Mesendoderm (in vitro differentiated cells): ENCODE measurements at regions not wholly inside any gene's neighbourhood (a gene's known extent, or its start where the extent isn't known, plus 50 kb on each side); places are given as distances from the start of the nearest gene placed in this dataset.

Experiments used
- DNase-seq: peaks from one replicate; pipeline ENCODE4 v3.0.0; 2013
- H2AK5ac ChIP-seq: 2 replicates; pipeline ENCODE4 v1.6.1; 2013; ENCODE audit warnings: low read length, inconsistent platforms
- H2BK120ac ChIP-seq: 2 replicates; pipeline ENCODE4 v1.6.1; 2013; ENCODE audit warnings: low read depth, mild to moderate bottlenecking, low read length, moderate library complexity, mixed read lengths
- H2BK15ac ChIP-seq: replicated peaks from 2 replicates; pipeline ENCODE4 v1.6.1; 2013; ENCODE audit warnings: low read depth, mild to moderate bottlenecking, moderate library complexity
- H2BK5ac ChIP-seq: 2 replicates; pipeline ENCODE4 v1.6.1; 2013; ENCODE audit warnings: low read length, inconsistent platforms
- H3K18ac ChIP-seq: 2 replicates; pipeline ENCODE4 v1.6.1; 2013; ENCODE audit warnings: mild to moderate bottlenecking, low read length, mixed read lengths
- H3K23ac ChIP-seq: one replicate; pipeline ENCODE4 v1.6.1; 2013; ENCODE audit warnings: low read length
- H3K27ac ChIP-seq: 2 replicates; pipeline ENCODE4 v1.5.1; 2013; ENCODE audit warnings: low read depth, mild to moderate bottlenecking, inconsistent platforms, low read length, moderate library complexity
- H3K27me3 ChIP-seq: 2 replicates; pipeline ENCODE4 v1.6.1; 2013; ENCODE audit warnings: low read length, control low read depth, mild to moderate bottlenecking, inconsistent platforms; ENCODE audit not compliant: insufficient read depth, poor library complexity
- H3K36me3 ChIP-seq: 2 replicates; pipeline ENCODE4 v1.6.1; 2013; ENCODE audit warnings: low read length, inconsistent platforms; ENCODE audit not compliant: control insufficient read depth, insufficient read depth
- H3K4ac ChIP-seq: one replicate; pipeline ENCODE4 v1.6.1; 2013; ENCODE audit warnings: low read depth, mild to moderate bottlenecking, low read length, moderate library complexity
- H3K4me1 ChIP-seq: 2 replicates; pipeline ENCODE4 v1.6.1; 2013; ENCODE audit warnings: low read depth, low read length, inconsistent platforms; ENCODE audit not compliant: control insufficient read depth
- H3K4me2 ChIP-seq: 2 replicates; pipeline ENCODE4 v1.6.1; 2013; ENCODE audit warnings: low read length
- H3K4me3 ChIP-seq: 2 replicates; pipeline ENCODE4 v1.5.1; 2013; ENCODE audit warnings: mild to moderate bottlenecking, low read length
- H3K56ac ChIP-seq: one replicate; pipeline ENCODE4 v1.6.1; 2013; ENCODE audit warnings: low read length
- H3K79me1 ChIP-seq: 2 replicates; pipeline ENCODE4 v1.6.1; 2013; ENCODE audit warnings: low read length, inconsistent platforms
- H3K79me2 ChIP-seq: 2 replicates; pipeline ENCODE4 v1.6.1; 2013; ENCODE audit warnings: mild to moderate bottlenecking, low read length; ENCODE audit not compliant: control insufficient read depth, insufficient read depth
- H3K9ac ChIP-seq: 2 replicates; pipeline ENCODE4 v1.6.1; 2013; ENCODE audit warnings: low read length, inconsistent platforms
- H4K5ac ChIP-seq: one replicate; pipeline ENCODE4 v1.6.1; 2013; ENCODE audit warnings: low read length
- H4K8ac ChIP-seq: one replicate; pipeline ENCODE4 v1.6.1; 2013; ENCODE audit warnings: low read depth, mild to moderate bottlenecking, control low read depth, low read length, moderate library complexity
- WGBS: extraction: QIAGEN DNeasy Blood & Tissue Kit; methylation state at CpG from one replicate; pipeline ENCODE4 v1.1.7; 2013; ENCODE audit warnings: low lambda C conversion rate, missing lambda C conversion rate; ENCODE audit not compliant: insufficient coverage; ENCODE audit errors: extremely low coverage; 5-methylcytosine and 5-hydroxymethylcytosine counted together

DNA sequence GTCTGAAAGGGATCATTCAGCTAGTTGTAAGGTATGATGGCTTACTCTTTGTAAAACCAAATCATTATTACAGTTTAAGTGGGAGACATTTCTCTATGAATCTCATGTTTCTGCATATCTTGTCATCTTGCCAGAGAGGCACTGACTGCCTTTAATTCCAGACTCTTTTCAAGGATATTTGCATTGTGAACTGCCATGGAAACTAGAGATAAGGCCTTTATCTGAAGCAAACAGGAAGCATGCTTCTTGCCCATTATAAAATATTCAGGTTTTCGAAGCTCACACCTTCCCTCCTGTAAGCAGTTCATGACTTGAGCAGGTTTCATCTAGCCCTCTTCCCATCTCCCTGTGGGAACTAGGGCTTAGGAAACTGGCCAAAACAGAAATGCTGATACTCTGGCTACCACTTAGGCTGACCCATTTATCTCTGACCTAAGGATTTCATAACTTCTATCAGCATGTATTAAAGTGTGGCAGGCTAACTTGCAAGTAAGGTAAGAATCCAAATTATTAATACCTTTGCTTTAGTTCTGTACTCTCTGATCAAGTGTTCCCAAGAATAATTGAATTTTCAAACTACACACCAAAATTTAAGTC, 326.6 kb upstream of the ALCAM start:
- Histone ChIP-seq H3K4me2 (no peak overlapping the region), H2BK15ac (no peak overlapping the region)

DNA sequence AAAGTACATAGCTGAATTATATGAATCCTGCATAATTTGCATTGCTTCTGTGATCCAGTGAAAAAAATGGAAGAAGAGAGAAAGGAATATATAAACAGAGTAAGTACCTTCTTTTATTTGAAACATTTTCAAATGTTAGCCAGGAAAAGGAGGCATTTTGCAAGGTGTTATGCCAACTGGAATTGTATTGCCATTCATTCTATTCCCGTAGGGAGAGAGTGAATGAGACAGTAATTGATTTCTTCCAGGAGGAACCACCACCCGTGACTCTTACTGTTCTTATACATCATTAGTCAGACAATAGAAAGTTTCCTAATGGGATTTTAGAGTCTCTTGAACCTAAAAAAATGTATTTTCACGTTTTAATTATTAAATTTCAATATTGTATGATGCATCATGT, 324.1 kb upstream of the ALCAM start:
- H4K5ac ChIP-seq = no peak overlapping the region
- H3K4me3 ChIP-seq = no peak overlapping the region
- H2BK120ac ChIP-seq = no peak overlapping the region
- H3K23ac ChIP-seq = no peak overlapping the region
- H3K18ac ChIP-seq = no peak overlapping the region
- H3K4me2 ChIP-seq = no peak overlapping the region
- no peak overlapping the region for H3K9ac ChIP-seq
- no peak overlapping the region for H2AK5ac ChIP-seq
- no peaks in the 10 kb centered on the region for H3K27me3 ChIP-seq
- no peaks in the 10 kb centered on the region for H3K79me1 ChIP-seq
- no peak overlapping the region for H4K8ac ChIP-seq
- no peak overlapping the region for H2BK5ac ChIP-seq
- H2BK15ac ChIP-seq = no peak overlapping the region
- no peak overlapping the region for H3K4ac ChIP-seq
- H3K36me3 ChIP-seq = no peaks in the 10 kb centered on the region
- no peaks in the 10 kb centered on the region for H3K4me1 ChIP-seq
- no peak overlapping the region for H3K27ac ChIP-seq
- no CpG with 5 or more reads among the region's 3 CpGs for WGBS
- DNase-seq = no peak
- H3K56ac ChIP-seq = no peak overlapping the region
- no peaks in the 10 kb centered on the region for H3K79me2 ChIP-seq

More for the DNA sequence above, 326.6 kb upstream of the ALCAM start:
- H2AK5ac ChIP-seq = no peak overlapping the region
- no peak overlapping the region for H3K9ac ChIP-seq
- H3K79me1 ChIP-seq = no peaks in the 10 kb centered on the region
- H3K56ac ChIP-seq = no peak overlapping the region
- H4K8ac ChIP-seq = no peak overlapping the region
- peak; percentile 43 for DNase-seq
- WGBS = no CpG with 5 or more reads among the region's 1 CpG
- H3K23ac ChIP-seq = no peak overlapping the region
- H3K79me2 ChIP-seq = no peaks in the 10 kb centered on the region
- no peak overlapping the region for H3K4me3 ChIP-seq
- H3K27ac ChIP-seq = no peak overlapping the region
- H2BK120ac ChIP-seq = no peak overlapping the region
- no peak overlapping the region for H3K18ac ChIP-seq
- H3K36me3 ChIP-seq = no peaks in the 10 kb centered on the region
- no peak overlapping the region for H4K5ac ChIP-seq
- no peak overlapping the region for H2BK5ac ChIP-seq
- H3K4ac ChIP-seq = no peak overlapping the region
- no peaks in the 10 kb centered on the region for H3K27me3 ChIP-seq
- H3K4me1 ChIP-seq = no peaks in the 10 kb centered on the region

DNA sequence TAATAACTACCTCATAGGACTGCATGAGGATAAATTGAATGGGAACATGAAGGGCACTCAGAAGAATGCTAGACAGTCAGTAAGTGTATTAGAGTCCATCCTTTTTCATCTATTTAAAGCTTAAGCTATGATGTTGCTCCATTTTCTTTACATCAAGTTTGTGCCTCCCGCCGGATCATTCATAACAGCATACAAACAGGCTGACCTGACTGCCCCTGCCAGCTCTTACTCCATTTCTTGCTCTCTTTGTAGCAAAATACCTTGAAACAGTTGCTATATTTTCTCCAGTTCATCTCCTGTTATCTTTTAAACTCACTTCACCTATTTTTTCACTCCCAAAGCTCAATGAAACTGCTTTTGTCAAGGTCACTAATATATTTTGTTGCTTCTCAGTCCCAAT, 315.6 kb upstream of the ALCAM start:
- no peak overlapping the region for H3K18ac ChIP-seq
- H3K4ac ChIP-seq = no peak overlapping the region
- H4K8ac ChIP-seq = no peak overlapping the region
- no peak for DNase-seq
- no peak overlapping the region for H3K9ac ChIP-seq
- no peaks in the 10 kb centered on the region for H3K79me2 ChIP-seq
- no peak overlapping the region for H4K5ac ChIP-seq
- no peak overlapping the region for H3K4me2 ChIP-seq
- no peak overlapping the region for H2AK5ac ChIP-seq
- no peaks in the 10 kb centered on the region for H3K27me3 ChIP-seq
- no peak overlapping the region for H3K56ac ChIP-seq
- no peak overlapping the region for H2BK5ac ChIP-seq
- no peak overlapping the region for H2BK15ac ChIP-seq
- no peak overlapping the region for H3K23ac ChIP-seq
- H3K4me1 ChIP-seq = no peaks in the 10 kb centered on the region
- no peaks in the 10 kb centered on the region for H3K36me3 ChIP-seq
- H3K27ac ChIP-seq = no peak overlapping the region
- no CpG with 5 or more reads among the region's 2 CpGs for WGBS
- no peaks in the 10 kb centered on the region for H3K79me1 ChIP-seq
- H3K4me3 ChIP-seq = no peak overlapping the region
- H2BK120ac ChIP-seq = no peak overlapping the region

DNA sequence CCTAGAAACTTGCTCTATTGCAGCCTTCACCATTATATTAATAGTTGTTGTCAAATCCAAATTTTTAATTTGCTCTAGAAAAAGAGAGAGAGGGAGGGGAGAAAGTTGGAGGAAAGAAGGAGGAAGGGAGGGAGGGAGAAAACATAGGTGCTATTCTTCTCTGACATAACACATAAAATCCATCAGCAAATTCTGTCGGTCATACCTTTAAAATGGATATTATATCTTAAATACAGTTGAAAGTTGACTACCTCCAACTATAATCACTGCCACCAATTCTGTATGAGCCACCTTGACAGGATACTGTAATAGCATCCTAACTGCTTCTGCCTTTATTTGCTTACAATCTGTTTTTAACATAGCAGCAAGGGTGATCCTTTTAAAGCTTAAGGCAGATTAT, 314.7 kb upstream of the ALCAM start:
- no peak overlapping the region for H3K23ac ChIP-seq
- no peak overlapping the region for H2BK5ac ChIP-seq
- H3K4me2 ChIP-seq = no peak overlapping the region
- H3K27me3 ChIP-seq = no peaks in the 10 kb centered on the region
- H3K4me1 ChIP-seq = no peaks in the 10 kb centered on the region
- no peaks in the 10 kb centered on the region for H3K36me3 ChIP-seq
- H4K5ac ChIP-seq = no peak overlapping the region
- H3K79me1 ChIP-seq = no peaks in the 10 kb centered on the region
- no peak overlapping the region for H3K18ac ChIP-seq
- no peak overlapping the region for H2AK5ac ChIP-seq
- H3K9ac ChIP-seq = no peak overlapping the region
- H3K4me3 ChIP-seq = no peak overlapping the region
- no peak overlapping the region for H4K8ac ChIP-seq
- H2BK15ac ChIP-seq = no peak overlapping the region
- H3K4ac ChIP-seq = no peak overlapping the region
- H3K56ac ChIP-seq = no peak overlapping the region
- DNase-seq = no peak
- no peak overlapping the region for H2BK120ac ChIP-seq
- no CpG with 5 or more reads among the region's 1 CpG for WGBS
- no peaks in the 10 kb centered on the region for H3K79me2 ChIP-seq
- H3K27ac ChIP-seq = no peak overlapping the region

DNA sequence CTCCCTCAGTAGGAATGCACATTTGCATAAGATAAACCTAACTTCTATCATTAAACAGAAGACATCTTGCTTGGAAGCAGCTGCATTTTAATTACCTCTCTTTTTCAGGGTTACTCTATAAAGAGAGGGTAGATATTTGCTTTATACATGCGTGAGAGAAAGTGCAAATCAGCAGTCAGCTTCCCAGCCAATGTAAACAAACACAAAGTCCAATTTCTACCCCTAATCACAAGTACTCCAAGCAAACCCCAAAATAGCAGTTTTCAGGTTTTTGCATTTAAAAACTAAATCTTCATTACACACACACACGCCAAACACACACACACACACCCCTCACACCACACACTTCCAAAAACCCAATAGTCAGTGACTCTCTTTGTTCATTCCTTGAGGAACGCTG, 303.9 kb upstream of the ALCAM start:
- Histone ChIP-seq H3K27me3 (no peaks in the 10 kb centered on the region), H4K5ac (no peak overlapping the region), H2BK5ac (no peak overlapping the region), H2BK120ac (no peak overlapping the region), H3K4me2 (no peak overlapping the region), H3K79me1 (no peaks in the 10 kb centered on the region), H3K9ac (no peak overlapping the region), H3K23ac (no peak overlapping the region), H3K4me1 (no peaks in the 10 kb centered on the region), H3K18ac (no peak overlapping the region), H3K4ac (no peak overlapping the region), H3K36me3 (no peaks in the 10 kb centered on the region), H3K79me2 (no peaks in the 10 kb centered on the region), H3K56ac (no peak overlapping the region), H3K4me3 (no peak overlapping the region), H2AK5ac (no peak overlapping the region), H3K27ac (no peak overlapping the region), H2BK15ac (no peak overlapping the region), H4K8ac (no peak overlapping the region)
- no peak for DNase-seq
- WGBS = 38% methylated on average over 1 of the region's 3 CpGs
